Lung (tissue), 11 donors: ENCODE measurements at regions not wholly inside any gene's neighbourhood (a gene's known extent, or its start where the extent isn't known, plus 50 kb on each side); places are given as distances from the start of the nearest gene placed in this dataset.

Experiments used
- ATAC-seq: fragments of 200-7000 bp; cut with Tn5 transposase; one replicate; pipeline ENCODE4 v1.9.1; 2020; ENCODE audit warnings: moderate number of reproducible peaks; ENCODE audit not compliant: insufficient read depth, low FRiP score
- DNase-seq, 3 donors: peaks; one replicate each; pipeline ENCODE4 v3.0.0-alpha.2; 2013 to 2017
- H3K27ac ChIP-seq, 2 donors: one replicate each; pipeline ENCODE4 v1.5.1; 2013; ENCODE audit warnings: mild to moderate bottlenecking in 2 of 2, moderate library complexity in 2 of 2, control low read depth in 1 of 2, inconsistent platforms in 1 of 2, low read depth in 1 of 2, low read length in 1 of 2
- H3K27me3 ChIP-seq, 3 donors: one replicate each; pipeline ENCODE4 v1.5.1; 2013; ENCODE audit warnings: low read length in 2 of 3; ENCODE audit not compliant: control insufficient read depth in 3 of 3, insufficient read depth in 3 of 3
- H3K36me3 ChIP-seq, 4 donors: one replicate each; pipeline ENCODE4 v1.5.1; 2013; ENCODE audit warnings: low read length in 4 of 4, mild to moderate bottlenecking in 1 of 4, moderate library complexity in 1 of 4; ENCODE audit not compliant: control insufficient read depth in 4 of 4, insufficient read depth in 4 of 4
- H3K4me1 ChIP-seq, 5 donors: one replicate each; pipeline ENCODE4 v1.5.1; 2013; ENCODE audit warnings: low read length in 5 of 5, mild to moderate bottlenecking in 2 of 5, moderate library complexity in 1 of 5; ENCODE audit not compliant: control insufficient read depth in 5 of 5, insufficient read depth in 5 of 5
- H3K4me3 ChIP-seq: one replicate; pipeline ENCODE4 v1.5.1; 2013; ENCODE audit warnings: mild to moderate bottlenecking, control low read depth, moderate library complexity
- H3K9ac ChIP-seq, 2 donors: one replicate each; pipeline ENCODE4 v1.5.1; 2013; ENCODE audit warnings: low read length in 2 of 2, control low read depth in 1 of 2; ENCODE audit not compliant: insufficient read depth in 1 of 2
- H3K9me3 ChIP-seq, 4 donors: one replicate each; pipeline ENCODE4 v1.5.1; 2013; ENCODE audit warnings: low read length in 3 of 4, mild to moderate bottlenecking in 1 of 4, moderate library complexity in 1 of 4; ENCODE audit not compliant: control insufficient read depth in 4 of 4, insufficient read depth in 3 of 4
- CTCF ChIP-seq: IDR thresholded peaks from 2 replicates; pipeline ENCODE4 v1.5.1; 2012; ENCODE audit warnings: mild to moderate bottlenecking; ENCODE audit errors: control extremely low read depth, extremely low read depth
- WGBS, 2 donors: extraction: QIAGEN DNeasy Blood & Tissue Kit; methylation state at CpG; one replicate each; pipeline ENCODE4 v1.1.7; 2013; 5-methylcytosine and 5-hydroxymethylcytosine counted together
- donor health status: control.
- donor health status: control.
- donor health status: Bipolar disorder and iron deficiency.
- donor health status: healthy.
- donor health status: DM: yes; HTN: yes; CAD: no.

GRCh38 chr11:134686460-134687061, 274.5 kb upstream of the B3GAT1 start:
- H3K36me3 ChIP-seq: no peaks in the 10 kb centered on the region
- H3K27ac ChIP-seq: no peak overlapping the region
- no peak overlapping the region for H3K9ac ChIP-seq
- H3K9me3 ChIP-seq: peaks cover 0 to 4% (median 0%) of the 10 kb centered on the region in 4 donors
- DNase-seq (peak in 2 of 3 donors; percentile 4 to 8), ATAC-seq (no peak)
- no peak for TF ChIP-seq CTCF
- H3K27me3 ChIP-seq: peaks cover 0 to 12% (median 4%) of the 10 kb centered on the region in 3 donors
- 28 to 39% methylated on average over 6 of the region's 6 CpGs for WGBS, 2 donors
- H3K4me3 ChIP-seq: no peak overlapping the region
- H3K4me1 ChIP-seq: no peaks in the 10 kb centered on the region

GRCh38 chr11:134685793-134686380, 273.8 kb upstream of the B3GAT1 start:
- TF ChIP-seq CTCF: no peak
- H3K27me3 ChIP-seq: peaks cover 0 to 8% (median 4%) of the 10 kb centered on the region in 3 donors
- DNase-seq (no peak), ATAC-seq (no peak)
- no peak overlapping the region for H3K9ac ChIP-seq
- H3K4me3 ChIP-seq: no peak overlapping the region
- H3K36me3 ChIP-seq: no peaks in the 10 kb centered on the region
- no peak overlapping the region for H3K27ac ChIP-seq
- peaks cover 0 to 4% (median 0%) of the 10 kb centered on the region in 4 donors for H3K9me3 ChIP-seq
- 63 to 64% methylated on average over 6 of the region's 6 CpGs for WGBS, 2 donors
- H3K4me1 ChIP-seq: no peaks in the 10 kb centered on the region

- H3K4me3 ChIP-seq: no peak overlapping the region
- peaks cover 0 to 2% (median 0%) of the 10 kb centered on the region in 4 donors for H3K9me3 ChIP-seq
- no peak for DNase-seq
- no peak overlapping the region for H3K27ac ChIP-seq
- ATAC-seq: no peak
- 77 to 78% methylated on average over 4 of the region's 4 CpGs for WGBS, 2 donors
- no peaks in the 10 kb centered on the region for H3K36me3 ChIP-seq
- no peak for TF ChIP-seq CTCF
- no peaks in the 10 kb centered on the region for H3K4me1 ChIP-seq
- peaks cover 0 to 4% (median 0%) of the 10 kb centered on the region in 3 donors for H3K27me3 ChIP-seq
- H3K9ac ChIP-seq: no peak overlapping the region
Measured at GRCh38 chr11:134684576-134684975, 272.5 kb upstream of the B3GAT1 start.
